Left ventricle myocardium inferior (tissue), 1 donor: ENCODE measurements at regions not wholly inside any gene's neighbourhood (a gene's known extent, or its start where the extent isn't known, plus 50 kb on each side); places are given as distances from the start of the nearest gene placed in this dataset.

ENCODE experiments used
- DNase-seq: peaks from one replicate; pipeline ENCODE4 v3.0.0-alpha.2; 2020
- H3K27ac ChIP-seq: fragments of 200-600 bp; replicated peaks from 2 replicates; pipeline ENCODE4 v1.8.0; 2021
- H3K27me3 ChIP-seq: fragments of 200-600 bp; 2 replicates; pipeline ENCODE4 v1.8.0; 2021; ENCODE audit warnings: low read depth
- H3K36me3 ChIP-seq: fragments of 200-600 bp; 2 replicates; pipeline ENCODE4 v1.8.0; 2021
- H3K4me1 ChIP-seq: fragments of 200-600 bp; 2 replicates; pipeline ENCODE4 v1.8.0; 2021
- H3K4me3 ChIP-seq: fragments of 200-600 bp; 2 replicates; pipeline ENCODE4 v1.8.0; 2021; ENCODE audit warnings: mild to moderate bottlenecking, moderate library complexity
- H3K9me3 ChIP-seq: fragments of 200-600 bp; replicated peaks from 2 replicates; pipeline ENCODE4 v1.8.0; 2021
- CTCF ChIP-seq: fragments of 200-600 bp; IDR thresholded peaks from 2 replicates; pipeline ENCODE4 v1.8.0; 2021; ENCODE audit warnings: antibody characterized with exemption, mild to moderate bottlenecking, borderline replicate concordance
- intact Hi-C: fragments of 100-400 bp; cut with micrococcal nuclease; formaldehyde crosslinking; loops from one replicate; pipeline ENCODE4 v1.11.0; 2022
- donor health status: DM: no; HTN: yes; CAD: no; lungs with severe emphysema.

GRCh38 chr1:78223417-78224215 is 177.8 kb downstream of the GIPC2 start:
- intact Hi-C loops, result no loop called here
- peaks cover 41% of the 10 kb centered on the region for H3K9me3 ChIP-seq
- H3K27ac ChIP-seq, result no peak overlapping the region
- DNase-seq, result no peak
- no peaks in the 10 kb centered on the region for H3K27me3 ChIP-seq
- H3K4me3 ChIP-seq, result no peak overlapping the region
- no peak for TF ChIP-seq CTCF
- no peaks in the 10 kb centered on the region for H3K4me1 ChIP-seq
- no peaks in the 10 kb centered on the region for H3K36me3 ChIP-seq

GRCh38 chr1:78224246-78224785 is 178.6 kb downstream of the GIPC2 start:
- Histone ChIP-seq H3K9me3 (peaks cover 34% of the 10 kb centered on the region), H3K4me3 (no peak overlapping the region), H3K4me1 (no peaks in the 10 kb centered on the region), H3K36me3 (no peaks in the 10 kb centered on the region), H3K27ac (no peak overlapping the region), H3K27me3 (no peaks in the 10 kb centered on the region)
- intact Hi-C loops, result no loop called here
- no peak for TF ChIP-seq CTCF
- no peak for DNase-seq

- H3K9me3 ChIP-seq, result peaks cover 27% of the 10 kb centered on the region
- H3K4me3 ChIP-seq, result no peak overlapping the region
- DNase-seq, result no peak
- no peaks in the 10 kb centered on the region for H3K27me3 ChIP-seq
- no peaks in the 10 kb centered on the region for H3K4me1 ChIP-seq
- H3K36me3 ChIP-seq, result no peaks in the 10 kb centered on the region
- no peak for TF ChIP-seq CTCF
- H3K27ac ChIP-seq, result no peak overlapping the region
- intact Hi-C loops, result no loop called here
Observed at GRCh38 chr1:78224861-78225552, 179.2 kb downstream of the GIPC2 start.

GRCh38 chr1:78226784-78227183 is 181.0 kb downstream of the GIPC2 start:
- Histone ChIP-seq H3K4me3 (no peak overlapping the region), H3K27me3 (no peaks in the 10 kb centered on the region), H3K4me1 (no peaks in the 10 kb centered on the region), H3K36me3 (no peaks in the 10 kb centered on the region), H3K9me3 (peaks cover 17% of the 10 kb centered on the region), H3K27ac (no peak overlapping the region)
- no peak for TF ChIP-seq CTCF
- intact Hi-C loops, result no loop called here
- no peak for DNase-seq

DNA sequence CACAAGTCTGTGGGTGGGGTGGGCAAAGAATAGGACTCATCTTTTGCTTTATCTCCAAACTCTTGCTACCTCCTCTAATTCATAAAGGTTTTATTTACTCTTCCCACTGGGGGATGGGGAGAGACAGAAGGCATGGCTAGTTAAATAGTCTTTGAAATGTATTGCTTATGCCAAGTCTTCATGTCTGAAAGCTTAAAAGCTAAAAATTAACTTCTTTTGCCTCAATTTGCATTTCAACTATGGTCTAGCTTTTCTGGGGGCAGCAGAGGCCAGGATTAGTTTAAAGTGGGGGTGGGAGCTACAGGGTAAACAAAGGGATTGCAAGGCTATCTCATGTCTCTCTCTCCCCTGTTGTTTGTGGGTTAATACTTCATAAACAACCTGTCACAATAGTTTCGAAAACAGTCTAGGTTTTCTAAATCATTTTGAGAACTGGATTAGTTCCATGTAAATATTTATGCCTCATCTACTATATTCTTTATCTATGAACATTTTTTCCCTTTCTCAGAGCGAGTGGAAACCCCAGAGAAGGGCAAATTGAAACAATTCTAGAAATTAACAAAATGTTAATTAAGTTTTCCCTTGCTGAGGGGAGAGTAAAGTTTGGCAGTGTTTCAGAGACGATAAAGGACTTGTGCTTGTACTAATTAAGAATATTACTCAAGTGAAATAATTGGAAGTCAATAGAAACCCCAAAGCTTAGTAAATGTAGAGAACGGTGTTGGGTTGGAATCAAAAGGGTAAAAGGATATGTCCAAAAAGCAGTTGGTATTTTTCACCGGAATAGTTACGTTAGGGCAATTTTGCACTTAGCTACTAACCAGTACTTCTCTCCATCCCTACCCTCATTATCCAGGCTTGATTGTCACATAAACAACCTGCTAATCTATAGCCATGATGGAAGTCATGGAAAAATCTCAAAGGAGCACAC is 182.2 kb downstream of the GIPC2 start:
- H3K27ac ChIP-seq, result no peak overlapping the region
- intact Hi-C loops, result no loop called here
- no peak for TF ChIP-seq CTCF
- no peak overlapping the region for H3K4me3 ChIP-seq
- peaks cover 17% of the 10 kb centered on the region for H3K9me3 ChIP-seq
- H3K36me3 ChIP-seq, result no peaks in the 10 kb centered on the region
- H3K27me3 ChIP-seq, result no peaks in the 10 kb centered on the region
- no peaks in the 10 kb centered on the region for H3K4me1 ChIP-seq
- no peak for DNase-seq
